Smooth muscle cell (in vitro differentiated cells): ENCODE measurements at regions not wholly inside any gene's neighbourhood (a gene's known extent, or its start where the extent isn't known, plus 50 kb on each side); places are given as distances from the start of the nearest gene placed in this dataset.
A peak's percentile ranks its signal among the peaks of the same experiment; 100 is the strongest.
"Not testable (repeated sequence)": the region's sequence is repeated elsewhere in the genome, so short reads cannot be mapped to it uniquely, and the experiment has no call there.

ENCODE experiments used
- DNase-seq: peaks from one replicate; lab custom pipeline; 2025; ENCODE audit not compliant: unreplicated experiment; lab: John Stamatoyannopoulos, UW
- H2AFZ ChIP-seq: fragments of 200-600 bp; sonication (generic); 2 replicates; pipeline ENCODE4 v1.6.0; 2016; ENCODE audit warnings: antibody characterized with exemption, low read depth, mild to moderate bottlenecking
- H3F3A ChIP-seq: fragments of 200-600 bp; sonication (generic); 2 replicates; pipeline ENCODE4 v1.6.0; 2017; ENCODE audit warnings: antibody characterized with exemption, low read depth
- H3K27ac ChIP-seq: fragments of 200-600 bp; sonication (generic); 2 replicates; pipeline ENCODE4 v1.5.1; 2016; ENCODE audit warnings: low read depth, mild to moderate bottlenecking
- H3K27me3 ChIP-seq: fragments of 200-600 bp; sonication (generic); 2 replicates; pipeline ENCODE4 v1.6.1; 2016; ENCODE audit warnings: low read depth, mild to moderate bottlenecking
- H3K36me3 ChIP-seq: fragments of 200-600 bp; sonication (generic); 2 replicates; pipeline ENCODE4 v1.5.1; 2016; ENCODE audit warnings: low read depth
- H3K4me1 ChIP-seq: fragments of 200-600 bp; sonication (generic); 2 replicates; pipeline ENCODE4 v1.5.1; 2016; ENCODE audit warnings: low read depth
- H3K4me2 ChIP-seq: fragments of 200-600 bp; sonication (generic); 2 replicates; pipeline ENCODE4 v1.6.0; 2016; ENCODE audit warnings: mild to moderate bottlenecking
- H3K4me3 ChIP-seq: fragments of 200-600 bp; sonication (generic); 2 replicates; pipeline ENCODE4 v1.5.1; 2016; ENCODE audit warnings: mild to moderate bottlenecking
- H3K79me2 ChIP-seq: fragments of 200-600 bp; sonication (generic); 2 replicates; pipeline ENCODE4 v1.6.0; 2016; ENCODE audit warnings: low read depth, mild to moderate bottlenecking
- H3K9ac ChIP-seq: fragments of 200-600 bp; sonication (generic); 2 replicates; pipeline ENCODE4 v1.6.0; 2016; ENCODE audit warnings: low read depth
- H3K9me3 ChIP-seq: fragments of 200-600 bp; sonication (generic); replicated peaks from 2 replicates; pipeline ENCODE4 v1.5.1; 2016; ENCODE audit warnings: low read depth
- H4K20me1 ChIP-seq: fragments of 200-600 bp; sonication (generic); 2 replicates; pipeline ENCODE4 v1.6.0; 2016; ENCODE audit warnings: low read depth
- CTCF ChIP-seq: fragments of 200-600 bp; sonication (generic); IDR thresholded peaks from 2 replicates; pipeline ENCODE4 v1.5.1; 2017; ENCODE audit warnings: borderline replicate concordance, mild to moderate bottlenecking, antibody characterized with exemption; ENCODE audit not compliant: insufficient read depth, poor library complexity, severe bottlenecking
- WGBS: methylation state at CpG from one replicate; pipeline ENCODE4 v1.1.7; 2016; ENCODE audit warnings: low lambda C conversion rate; 5-methylcytosine and 5-hydroxymethylcytosine counted together

- Histone ChIP-seq H3K4me2 (no peak overlapping the region), H3K4me1 (peaks cover 11% of the 10 kb centered on the region), H3K79me2 (no peaks in the 10 kb centered on the region), H3K27ac (no peak overlapping the region), H3K4me3 (no peak overlapping the region), H3K27me3 (no peaks in the 10 kb centered on the region), H3F3A (no peaks in the 10 kb centered on the region), H2AFZ (no peak overlapping the region), H4K20me1 (no peaks in the 10 kb centered on the region), H3K36me3 (no peaks in the 10 kb centered on the region), H3K9ac (no peak overlapping the region), H3K9me3 (no peaks in the 10 kb centered on the region)
- TF ChIP-seq CTCF = no peak
- 76% methylated on average over 17 of the region's 17 CpGs for WGBS
- DNase-seq = no peak
Observed at GRCh38 chr16:26985100-26986065, 81.3 kb upstream of the C16orf82 start.

- WGBS = 43% methylated on average over 7 of the region's 7 CpGs
- Histone ChIP-seq H3F3A (no peaks in the 10 kb centered on the region), H3K9ac (peak overlapping the region; percentile 47), H3K79me2 (no peaks in the 10 kb centered on the region), H3K4me1 (peaks cover 11% of the 10 kb centered on the region), H3K4me3 (no peak overlapping the region), H3K27ac (peak overlapping the region; percentile 82), H3K9me3 (no peaks in the 10 kb centered on the region), H3K27me3 (no peaks in the 10 kb centered on the region), H2AFZ (no peak overlapping the region), H3K4me2 (peak overlapping the region; percentile 47), H3K36me3 (no peaks in the 10 kb centered on the region), H4K20me1 (no peaks in the 10 kb centered on the region)
- TF ChIP-seq CTCF = no peak
- DNase-seq = no peak
Observed at GRCh38 chr16:26987597-26988010, 79.1 kb upstream of the C16orf82 start.

GRCh38 chr16:26988186-26988585, 78.5 kb upstream of the C16orf82 start:
- H3K79me2 ChIP-seq = no peaks in the 10 kb centered on the region
- no peaks in the 10 kb centered on the region for H3K36me3 ChIP-seq
- H3K4me1 ChIP-seq = peaks cover 15% of the 10 kb centered on the region
- no peaks in the 10 kb centered on the region for H4K20me1 ChIP-seq
- WGBS = 93% methylated on average over 5 of the region's 5 CpGs
- H3K9me3 ChIP-seq = no peaks in the 10 kb centered on the region
- no peak overlapping the region for H3K9ac ChIP-seq
- no peaks in the 10 kb centered on the region for H3K27me3 ChIP-seq
- peak overlapping the region; percentile 82 for H3K27ac ChIP-seq
- TF ChIP-seq CTCF = no peak
- no peak overlapping the region for H2AFZ ChIP-seq
- no peak overlapping the region for H3K4me3 ChIP-seq
- H3F3A ChIP-seq = no peaks in the 10 kb centered on the region
- H3K4me2 ChIP-seq = peak overlapping the region; percentile 47
- DNase-seq = no peak

GRCh38 chr16:26990384-26991120, 76.2 kb upstream of the C16orf82 start:
- not testable (repeated sequence) for H3K4me3 ChIP-seq, H3K9ac ChIP-seq, H3K79me2 ChIP-seq, H3F3A ChIP-seq, H3K4me2 ChIP-seq, H4K20me1 ChIP-seq, H2AFZ ChIP-seq, H3K9me3 ChIP-seq, DNase-seq, H3K36me3 ChIP-seq, H3K27ac ChIP-seq, H3K27me3 ChIP-seq
- WGBS = 94% methylated on average over 5 of the region's 5 CpGs
- H3K4me1 ChIP-seq = peaks cover 25% of the 10 kb centered on the region
